ENCODE measurements at regions not wholly inside any gene's neighbourhood (a gene's known extent, or its start where the extent isn't known, plus 50 kb on each side); places are given as distances from the start of the nearest gene placed in this dataset.
"Not testable (repeated sequence)": the region's sequence is repeated elsewhere in the genome, so short reads cannot be mapped to it uniquely, and the experiment has no call there.

- Mint-ChIP-seq H3K27me3 (peaks cover 0 to 20% of the 10 kb centered on the region in 2 donors), H3K4me1 (ENCODE audit: low read depth in 2 of 2) (no peaks in the 10 kb centered on the region)
These were observed 147.4 kb upstream of the ARHGEF26 start for GRCh38 chr3:153973722-153974265.

GRCh38 chr3:153974614-153975013, 146.6 kb upstream of the ARHGEF26 start:
- no peaks in the 10 kb centered on the region for H3K36me3 Mint-ChIP-seq (ENCODE audit: insufficient read depth)
- H3K4me1 Mint-ChIP-seq (ENCODE audit: low read depth in 2 of 2) = no peaks in the 10 kb centered on the region
- ATAC-seq (replicated peaks) = no peak
- peaks cover 0 to 17% of the 10 kb centered on the region in 2 donors for H3K27me3 Mint-ChIP-seq
- H3K9me3 Mint-ChIP-seq = no peaks in the 10 kb centered on the region
- DNase-seq = no peak
- H3K4me3 Mint-ChIP-seq = no peak overlapping the region
- no peak overlapping the region for H3K27ac Mint-ChIP-seq

More at GRCh38 chr3:153973722-153974265, 147.4 kb upstream of the ARHGEF26 start:
- no peak for DNase-seq
- ATAC-seq (replicated peaks) = no peak
- no peaks in the 10 kb centered on the region for H3K36me3 Mint-ChIP-seq (ENCODE audit: insufficient read depth)
- no peaks in the 10 kb centered on the region for H3K9me3 Mint-ChIP-seq
- H3K4me3 Mint-ChIP-seq = no peak overlapping the region
- H3K27ac Mint-ChIP-seq = no peak overlapping the region

GRCh38 chr3:153976891-153977554, 144.2 kb upstream of the ARHGEF26 start:
- Mint-ChIP-seq H3K4me1 (ENCODE audit: low read depth in 2 of 2) (no peaks in the 10 kb centered on the region), H3K36me3 (ENCODE audit: insufficient read depth) (no peaks in the 10 kb centered on the region), H3K9me3 (no peaks in the 10 kb centered on the region), H3K4me3 (no peak overlapping the region), H3K27ac (no peak overlapping the region), H3K27me3 (peaks cover 0 to 17% of the 10 kb centered on the region in 2 donors)
- DNase-seq = no peak
- no peak for ATAC-seq (replicated peaks)

GRCh38 chr3:153978006-153978405, 143.2 kb upstream of the ARHGEF26 start:
- H3K27me3 Mint-ChIP-seq = peaks cover 0 to 11% of the 10 kb centered on the region in 2 donors
- DNase-seq (no peak), ATAC-seq (replicated peaks) (no peak)
- no peaks in the 10 kb centered on the region for H3K36me3 Mint-ChIP-seq (ENCODE audit: insufficient read depth)
- no peaks in the 10 kb centered on the region for H3K4me1 Mint-ChIP-seq (ENCODE audit: low read depth in 2 of 2)
- peaks cover 0 to 1% of the 10 kb centered on the region in 2 donors for H3K9me3 Mint-ChIP-seq
- no peak overlapping the region for H3K4me3 Mint-ChIP-seq
- no peak overlapping the region for H3K27ac Mint-ChIP-seq

DNA sequence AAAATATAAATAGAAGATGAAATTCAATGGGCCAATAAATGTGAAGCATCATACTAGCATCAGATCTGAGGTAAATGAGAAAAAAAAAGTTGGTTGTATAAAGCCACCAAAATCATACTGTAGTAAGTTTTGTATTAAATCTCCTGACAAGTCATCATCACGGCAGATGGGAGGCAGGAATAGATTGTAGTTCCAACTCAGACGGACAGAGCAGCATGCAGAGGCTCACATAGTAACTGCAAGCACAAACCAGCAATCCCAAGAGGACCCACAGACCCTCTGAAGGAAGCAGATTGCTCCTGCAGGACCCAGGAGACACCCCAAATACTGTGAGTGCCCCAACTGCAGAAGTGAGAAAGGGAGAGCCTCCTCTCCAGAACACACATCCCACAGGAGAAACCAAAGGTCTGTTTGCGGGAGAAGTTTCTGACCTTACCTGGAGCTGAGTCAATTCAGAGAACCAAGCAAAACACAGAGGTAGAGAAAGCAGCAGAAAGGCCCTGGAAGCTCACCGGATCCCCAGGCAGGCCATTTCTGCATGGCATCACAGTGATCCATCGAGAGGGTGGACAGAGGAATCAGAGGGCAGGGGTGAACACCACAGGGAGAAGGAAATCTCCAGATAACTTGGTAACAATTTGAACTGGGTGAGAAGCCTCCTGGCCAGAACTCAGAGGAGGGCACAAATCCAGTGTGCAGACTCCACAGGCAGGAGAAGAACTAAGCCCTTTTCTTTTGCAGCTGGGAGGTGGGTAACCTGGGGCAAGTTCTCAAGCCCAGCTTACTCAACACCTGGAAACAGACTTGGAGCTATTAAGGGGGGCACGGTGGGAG, 141.6 kb upstream of the ARHGEF26 start:
- ATAC-seq (replicated peaks) (no peak), DNase-seq (no peak)
- Mint-ChIP-seq H3K27ac (no peak overlapping the region), H3K27me3 (peaks cover 0 to 7% of the 10 kb centered on the region in 2 donors), H3K4me1 (ENCODE audit: low read depth in 2 of 2) (no peaks in the 10 kb centered on the region), H3K4me3 (no peak overlapping the region), H3K9me3 (peaks cover 0 to 1% of the 10 kb centered on the region in 2 donors), H3K36me3 (ENCODE audit: insufficient read depth) (no peaks in the 10 kb centered on the region)

GRCh38 chr3:153980252-153980590, 141.0 kb upstream of the ARHGEF26 start:
- no peaks in the 10 kb centered on the region for H3K4me1 Mint-ChIP-seq (ENCODE audit: low read depth in 2 of 2)
- ATAC-seq (replicated peaks) (no peak), DNase-seq (no peak)
- peaks cover 0 to 1% of the 10 kb centered on the region in 2 donors for H3K9me3 Mint-ChIP-seq
- H3K36me3 Mint-ChIP-seq (ENCODE audit: insufficient read depth) = no peaks in the 10 kb centered on the region
- peaks cover 0 to 3% of the 10 kb centered on the region in 2 donors for H3K27me3 Mint-ChIP-seq
- no peak overlapping the region for H3K4me3 Mint-ChIP-seq
- no peak overlapping the region for H3K27ac Mint-ChIP-seq

DNA sequence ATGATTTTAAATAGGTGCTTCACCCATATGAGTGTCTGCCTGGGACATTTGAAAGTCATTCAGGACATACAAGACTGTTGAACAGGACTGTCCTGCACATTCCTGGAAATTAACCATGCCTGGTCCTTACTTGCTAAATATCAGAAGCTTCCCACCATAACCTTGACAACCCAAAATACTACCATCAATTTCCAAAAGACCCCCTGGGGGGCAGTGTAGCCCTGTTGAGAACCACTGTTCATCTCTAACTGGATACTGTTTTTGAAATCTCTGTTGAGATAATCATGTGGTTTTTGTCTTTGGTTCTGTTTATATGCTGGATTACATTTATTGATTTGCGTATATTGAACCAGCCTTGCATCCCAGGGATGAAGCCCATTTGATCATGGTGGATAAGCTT, 123.8 kb upstream of the ARHGEF26 start:
- H3K4me3 Mint-ChIP-seq; H3K4me1 Mint-ChIP-seq (ENCODE audit: low read depth in 2 of 2); H3K27ac Mint-ChIP-seq; H3K36me3 Mint-ChIP-seq (ENCODE audit: insufficient read depth); DNase-seq; ATAC-seq (replicated peaks); H3K9me3 Mint-ChIP-seq: not testable (repeated sequence)
- H3K27me3 Mint-ChIP-seq = peaks cover 0 to 11% of the 10 kb centered on the region in 2 donors

- DNase-seq = no peak
- Mint-ChIP-seq H3K36me3 (ENCODE audit: insufficient read depth) (no peaks in the 10 kb centered on the region), H3K27me3 (peaks cover 13 to 21% of the 10 kb centered on the region in 2 donors)
These were observed 117.5 kb upstream of the ARHGEF26 start for GRCh38 chr3:154003649-154004048.

GRCh38 chr3:154011036-154011435, 110.2 kb upstream of the ARHGEF26 start:
- ATAC-seq (replicated peaks) (no peak), DNase-seq (no peak)
- Mint-ChIP-seq H3K27me3 (peaks cover 7 to 9% of the 10 kb centered on the region in 2 donors), H3K36me3 (ENCODE audit: insufficient read depth) (no peaks in the 10 kb centered on the region), H3K4me1 (ENCODE audit: low read depth in 2 of 2) (no peaks in the 10 kb centered on the region), H3K4me3 (no peak overlapping the region), H3K9me3 (no peaks in the 10 kb centered on the region), H3K27ac (no peak overlapping the region)

More at GRCh38 chr3:154003649-154004048, 117.5 kb upstream of the ARHGEF26 start:
- Mint-ChIP-seq H3K4me3 (no peak overlapping the region), H3K27ac (no peak overlapping the region), H3K9me3 (no peaks in the 10 kb centered on the region), H3K4me1 (ENCODE audit: low read depth in 2 of 2) (no peaks in the 10 kb centered on the region)
- ATAC-seq (replicated peaks) = no peak

DNA sequence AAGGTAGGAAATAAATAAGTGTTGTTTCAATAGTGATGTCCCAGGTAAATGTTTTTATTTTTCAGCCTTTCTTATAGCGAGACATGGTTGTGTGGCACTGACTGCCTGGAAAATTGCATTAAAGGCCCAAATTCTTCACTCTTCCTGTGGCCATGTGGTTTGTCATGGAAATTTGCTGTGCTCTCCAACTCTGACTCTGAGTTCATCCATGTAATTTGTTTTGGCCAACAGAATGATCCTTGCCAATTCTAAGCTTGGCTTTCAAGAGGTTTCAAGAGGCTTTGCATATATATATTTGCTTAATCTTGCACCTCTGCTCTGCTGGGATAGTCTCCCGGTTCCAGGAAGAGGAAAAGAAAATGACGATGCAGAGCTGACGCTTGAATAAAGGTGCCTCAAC, 107.5 kb upstream of the ARHGEF26 start:
- no peak for ATAC-seq (replicated peaks)
- Mint-ChIP-seq H3K4me3 (no peak overlapping the region), H3K36me3 (ENCODE audit: insufficient read depth) (no peaks in the 10 kb centered on the region)

DNA sequence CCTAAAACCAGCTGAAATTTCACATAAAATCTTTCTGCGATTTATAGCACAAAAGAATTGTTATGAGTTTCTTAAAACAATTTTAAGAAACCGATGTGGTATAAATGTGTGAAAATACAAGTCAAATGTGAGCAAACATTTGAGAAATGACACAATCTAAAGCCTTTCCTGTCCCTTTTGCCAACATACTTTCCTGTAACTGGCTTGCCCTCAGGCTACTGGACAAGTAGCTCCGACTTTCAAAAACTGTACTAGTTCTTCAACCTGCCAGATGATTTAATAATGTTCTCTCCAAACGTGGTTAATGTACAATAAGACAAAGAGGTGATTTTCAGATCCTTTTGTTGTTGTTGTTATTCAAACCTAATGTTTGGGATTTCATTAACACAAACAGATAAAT, 105.9 kb upstream of the ARHGEF26 start:
- Mint-ChIP-seq H3K4me3 (no peak overlapping the region), H3K27me3 (peaks cover 9 to 10% of the 10 kb centered on the region in 2 donors), H3K4me1 (ENCODE audit: low read depth in 2 of 2) (no peaks in the 10 kb centered on the region), H3K36me3 (ENCODE audit: insufficient read depth) (no peaks in the 10 kb centered on the region), H3K27ac (no peak overlapping the region), H3K9me3 (no peaks in the 10 kb centered on the region)
- DNase-seq = no peak
- no peak for ATAC-seq (replicated peaks)

More for the DNA sequence above, 107.5 kb upstream of the ARHGEF26 start:
- peaks cover 9 to 10% of the 10 kb centered on the region in 2 donors for H3K27me3 Mint-ChIP-seq
- no peaks in the 10 kb centered on the region for H3K4me1 Mint-ChIP-seq (ENCODE audit: low read depth in 2 of 2)
- no peaks in the 10 kb centered on the region for H3K9me3 Mint-ChIP-seq
- H3K27ac Mint-ChIP-seq = no peak overlapping the region
- no peak for DNase-seq

DNA sequence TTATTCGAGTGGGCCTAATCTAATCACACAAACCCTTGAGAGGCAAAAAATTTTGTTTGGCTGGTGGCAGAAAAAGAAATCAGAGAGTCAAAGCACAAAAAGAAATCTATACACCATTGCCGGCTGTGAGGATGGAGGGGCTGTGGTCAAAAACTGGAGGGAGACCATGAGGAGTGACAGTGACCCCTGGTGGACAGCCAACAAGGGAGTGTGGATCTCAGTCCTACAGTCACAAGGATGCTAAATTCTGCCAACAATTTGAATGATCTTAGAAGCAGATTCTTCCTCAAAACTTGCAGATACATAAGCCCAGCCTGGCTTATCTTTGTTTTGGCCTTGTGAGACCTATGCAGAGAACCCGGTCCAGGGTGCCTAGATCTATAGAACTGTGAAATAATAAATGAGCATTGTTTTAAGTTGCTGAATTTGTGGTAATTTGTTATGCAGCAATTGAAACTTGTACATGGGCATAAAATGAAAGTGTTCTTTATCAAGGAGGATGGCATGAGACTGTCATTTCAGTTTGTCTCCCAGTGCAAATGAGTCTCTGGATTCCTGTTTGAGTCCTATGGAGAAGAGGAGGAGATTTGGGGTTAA, 103.0 kb upstream of the ARHGEF26 start:
- ATAC-seq (replicated peaks) = no peak
- Mint-ChIP-seq H3K4me3 (no peak overlapping the region), H3K9me3 (no peaks in the 10 kb centered on the region), H3K27ac (no peak overlapping the region), H3K36me3 (ENCODE audit: insufficient read depth) (no peaks in the 10 kb centered on the region), H3K4me1 (ENCODE audit: low read depth in 2 of 2) (no peaks in the 10 kb centered on the region), H3K27me3 (peaks cover 9 to 21% of the 10 kb centered on the region in 2 donors)
- DNase-seq = peak; percentile 3 to 14 (median 7)

DNA sequence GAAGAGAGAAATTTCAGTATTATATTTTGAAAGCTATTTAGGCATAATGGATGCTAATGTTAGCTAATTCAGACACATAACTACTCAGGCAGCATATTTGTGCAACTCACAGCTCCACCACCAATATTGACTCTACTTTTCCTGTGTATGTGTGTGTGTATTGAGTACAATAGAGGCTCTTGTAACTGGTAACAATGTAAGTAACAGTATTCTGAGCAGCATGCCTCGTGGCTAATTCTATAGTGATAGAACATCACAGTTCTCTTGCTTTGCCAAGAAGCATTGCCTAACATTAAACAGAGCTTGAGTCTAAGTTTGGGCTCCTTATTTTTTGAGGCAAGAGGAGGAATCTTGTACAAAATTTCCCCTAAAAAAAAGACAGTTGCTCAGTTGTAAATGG, 98.6 kb upstream of the ARHGEF26 start:
- no peaks in the 10 kb centered on the region for H3K36me3 Mint-ChIP-seq (ENCODE audit: insufficient read depth)
- no peak overlapping the region for H3K4me3 Mint-ChIP-seq
- no peaks in the 10 kb centered on the region for H3K9me3 Mint-ChIP-seq
- peaks cover 9 to 28% of the 10 kb centered on the region in 2 donors for H3K27me3 Mint-ChIP-seq
- no peak overlapping the region for H3K27ac Mint-ChIP-seq
- DNase-seq = no peak
- H3K4me1 Mint-ChIP-seq (ENCODE audit: low read depth in 2 of 2) = no peaks in the 10 kb centered on the region
- no peak for ATAC-seq (replicated peaks)

All from effector memory CD8-positive, alpha-beta T cell (primary cell).